ENCODE measurements at regions not wholly inside any gene's neighbourhood (a gene's known extent, or its start where the extent isn't known, plus 50 kb on each side); places are given as distances from the start of the nearest gene placed in this dataset.

DNA sequence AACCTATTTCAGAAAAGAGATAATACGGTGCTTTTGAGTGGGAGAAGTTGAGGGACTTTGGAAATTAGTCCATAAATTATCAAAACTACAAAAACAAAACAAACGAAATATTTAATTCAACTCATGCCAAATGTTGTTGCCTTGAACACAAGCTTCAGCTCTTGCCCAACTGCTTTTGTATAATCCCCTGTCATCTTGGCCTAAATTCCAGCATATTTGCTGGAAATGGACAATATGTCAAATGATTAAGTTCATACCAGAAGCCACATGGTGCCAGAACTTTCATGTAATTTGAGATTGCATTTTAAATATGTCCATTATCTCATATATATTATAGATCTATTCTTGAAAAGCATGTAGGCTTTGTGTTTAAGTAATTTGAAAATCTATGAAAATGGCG, 373.7 kb upstream of the SLITRK6 start:
- Histone ChIP-seq H2BK120ac (replicated peaks; ENCODE audit: low read depth, low read length) (no peak overlapping the region), H3K9me3 (ENCODE audit: insufficient read depth in 2 of 2, low read depth in 1 of 2, low read length in 1 of 2) (no peaks in the 10 kb centered on the region), H3K14ac (ENCODE audit: insufficient read length) (no peak overlapping the region), H2BK20ac (ENCODE audit: low read length) (no peak overlapping the region), H4K91ac (replicated peaks; ENCODE audit: insufficient read length, low read length) (no peak overlapping the region), H3K79me1 (ENCODE audit: low read depth, low read length) (no peaks in the 10 kb centered on the region), H3K36me3 (ENCODE audit: control insufficient read depth in 2 of 4, insufficient read depth in 4 of 4, low read length in 3 of 4) (no peaks in the 10 kb centered on the region), H4K20me1 (replicated peaks in 1 of 2; ENCODE audit: control insufficient read depth in 1 of 2, insufficient read depth in 2 of 2, low read length in 2 of 2) (no peaks in the 10 kb centered on the region), H3K4me1 (replicated peaks in 1 of 4; ENCODE audit: control insufficient read depth in 3 of 4, insufficient read depth in 4 of 4, low read length in 3 of 4) (no peaks in the 10 kb centered on the region), H3K18ac (ENCODE audit: extremely low read depth, low read length) (no peak overlapping the region), H3K27me3 (replicated peaks in 1 of 4; ENCODE audit: control insufficient read depth in 3 of 4, extremely low read depth in 1 of 4, insufficient read depth in 3 of 4, low read length in 3 of 4) (no peaks in the 10 kb centered on the region), H3K27ac (ENCODE audit: low read depth, low read length) (no peak overlapping the region), H2BK5ac (ENCODE audit: low read depth, low read length) (no peak overlapping the region), H2BK15ac (ENCODE audit: low read length) (no peak overlapping the region), H3K56ac (replicated peaks; ENCODE audit: insufficient read length, low read depth, low read length) (no peak overlapping the region), H3K4ac (replicated peaks; ENCODE audit: insufficient read length, low read depth, low read length) (no peak overlapping the region), H3K4me3 (ENCODE audit: extremely low read depth in 1 of 4, insufficient read depth in 2 of 4, low read depth in 3 of 4, low read length in 4 of 4) (no peak overlapping the region), H3K23me2 (ENCODE audit: low read depth, low read length) (no peaks in the 10 kb centered on the region), H2BK12ac (ENCODE audit: low read depth, low read length) (no peak overlapping the region), H3K79me2 (ENCODE audit: control insufficient read depth in 1 of 2, insufficient read depth in 2 of 2, low read length in 2 of 2) (no peaks in the 10 kb centered on the region), H3K9ac (replicated peaks in 1 of 4; ENCODE audit: extremely low read depth in 1 of 4, low read depth in 3 of 4, low read length in 3 of 4) (no peak overlapping the region), H4K8ac (ENCODE audit: extremely low read depth, insufficient read depth, low read length) (no peak overlapping the region), H2AFZ (ENCODE audit: low read length) (no peak overlapping the region), H3K4me2 (ENCODE audit: insufficient read depth in 1 of 2, low read depth in 2 of 2, low read length in 2 of 2) (no peak overlapping the region), H2AK5ac (ENCODE audit: low read depth, low read length) (no peak overlapping the region), H4K5ac (ENCODE audit: insufficient read length, low read depth, low read length) (no peak overlapping the region), H3K23ac (ENCODE audit: insufficient read length) (no peak overlapping the region)
- ChIA-PET POLR2A (ENCODE audit: partially characterized antibody) (no interaction called here), CTCF (ENCODE audit: partially characterized antibody) (no interaction called here)
- 88% methylated on average over 3 of the region's 3 CpGs; no CpG with 5 or more reads in 1 of the 2 experiments for WGBS, 2 experiments (ENCODE audit: extremely low coverage in 1 of 2, insufficient coverage in 1 of 2, insufficient read length in 1 of 2, insufficient replicate concordance in 2 of 2, low coverage in 1 of 2, low lambda C conversion rate in 2 of 2, missing lambda C conversion rate in 1 of 2)
- no peak for DNase-seq (ENCODE audit: low read depth in 1 of 2, low spot score in 2 of 2)
- FAIRE-seq = no peak
- TF ChIP-seq ZNF274 (IDR thresholded peaks at IDR 0.05; ENCODE audit: borderline replicate concordance, extremely low read depth, low read length) (no peak), TAF7 (optimal IDR thresholded peaks at IDR 0.05; ENCODE audit: borderline replicate concordance, low read depth, low read length) (no peak), CREB1 (IDR thresholded peaks at IDR 0.05) (no peak), CEBPB (IDR thresholded peaks at IDR 0.05; ENCODE audit: low read depth, low read length) (no peak)
- TF ChIP-seq, protein P1, sequence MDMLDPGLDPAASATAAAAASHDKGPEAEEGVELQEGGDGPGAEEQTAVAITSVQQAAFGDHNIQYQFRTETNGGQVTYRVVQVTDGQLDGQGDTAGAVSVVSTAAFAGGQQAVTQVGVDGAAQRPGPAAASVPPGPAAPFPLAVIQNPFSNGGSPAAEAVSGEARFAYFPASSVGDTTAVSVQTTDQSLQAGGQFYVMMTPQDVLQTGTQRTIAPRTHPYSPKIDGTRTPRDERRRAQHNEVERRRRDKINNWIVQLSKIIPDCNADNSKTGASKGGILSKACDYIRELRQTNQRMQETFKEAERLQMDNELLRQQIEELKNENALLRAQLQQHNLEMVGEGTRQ (IDR thresholded peaks at IDR 0.05; ENCODE audit: low read length) = no peak
